SU-DHL-6 (cell line): ENCODE measurements at regions not wholly inside any gene's neighbourhood (a gene's known extent, or its start where the extent isn't known, plus 50 kb on each side); places are given as distances from the start of the nearest gene placed in this dataset.

Experiments
- EZH2phosphoT487 ChIP-seq: fragments of 200-600 bp; sonication (generic), shearing (Covaris generic); conservative IDR thresholded peaks from 2 replicates; pipeline ENCODE4 v1.6.1; 2018; ENCODE audit warnings: mild to moderate bottlenecking, antibody characterized with exemption, low read length, moderate library complexity, mixed read lengths
- TF ChIP-seq, protein P1 (sequence below): fragments of 200-600 bp; sonication (generic); IDR thresholded peaks from one replicate; pipeline ENCODE4 v1.5.1; 2017; ENCODE audit warnings: antibody characterized with exemption, mild to moderate bottlenecking, low read length, moderate library complexity; ENCODE audit not compliant: insufficient read depth, poor library complexity, severe bottlenecking

DNA sequence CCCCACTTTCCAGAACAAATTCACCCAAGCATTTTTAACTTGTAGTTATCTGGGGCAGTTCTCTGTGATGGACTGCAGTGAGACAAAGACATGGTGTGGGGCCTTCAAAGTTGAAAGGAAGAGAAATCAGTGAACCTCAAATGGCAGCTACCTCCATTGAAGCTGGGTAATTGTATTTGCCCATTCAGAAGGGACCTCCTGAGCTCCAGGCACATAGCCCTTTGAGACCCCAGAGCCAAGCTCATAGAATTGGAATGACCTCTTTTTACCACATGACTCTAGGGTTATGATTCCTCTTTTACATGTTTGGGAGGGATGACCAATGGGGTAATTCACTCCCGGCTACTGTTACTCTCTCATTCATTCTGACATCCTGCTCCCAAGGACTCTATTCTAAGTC is 368.4 kb upstream of the ITGA1 start:
- TF ChIP-seq, protein P1, sequence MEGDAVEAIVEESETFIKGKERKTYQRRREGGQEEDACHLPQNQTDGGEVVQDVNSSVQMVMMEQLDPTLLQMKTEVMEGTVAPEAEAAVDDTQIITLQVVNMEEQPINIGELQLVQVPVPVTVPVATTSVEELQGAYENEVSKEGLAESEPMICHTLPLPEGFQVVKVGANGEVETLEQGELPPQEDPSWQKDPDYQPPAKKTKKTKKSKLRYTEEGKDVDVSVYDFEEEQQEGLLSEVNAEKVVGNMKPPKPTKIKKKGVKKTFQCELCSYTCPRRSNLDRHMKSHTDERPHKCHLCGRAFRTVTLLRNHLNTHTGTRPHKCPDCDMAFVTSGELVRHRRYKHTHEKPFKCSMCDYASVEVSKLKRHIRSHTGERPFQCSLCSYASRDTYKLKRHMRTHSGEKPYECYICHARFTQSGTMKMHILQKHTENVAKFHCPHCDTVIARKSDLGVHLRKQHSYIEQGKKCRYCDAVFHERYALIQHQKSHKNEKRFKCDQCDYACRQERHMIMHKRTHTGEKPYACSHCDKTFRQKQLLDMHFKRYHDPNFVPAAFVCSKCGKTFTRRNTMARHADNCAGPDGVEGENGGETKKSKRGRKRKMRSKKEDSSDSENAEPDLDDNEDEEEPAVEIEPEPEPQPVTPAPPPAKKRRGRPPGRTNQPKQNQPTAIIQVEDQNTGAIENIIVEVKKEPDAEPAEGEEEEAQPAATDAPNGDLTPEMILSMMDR: no peak
- TF ChIP-seq EZH2phosphoT487: no peak
